H1 (cell line): ENCODE measurements at regions not wholly inside any gene's neighbourhood (a gene's known extent, or its start where the extent isn't known, plus 50 kb on each side); places are given as distances from the start of the nearest gene placed in this dataset.

Experiments used
- ASH2L ChIP-seq: fragments of 200-600, 300-600 bp; sonication (generic); IDR thresholded peaks from one replicate; pipeline ENCODE4 v1.7.1; 2017; ENCODE audit warnings: low read length
- ATF3 ChIP-seq: IDR thresholded peaks from 2 replicates; pipeline ENCODE4 v1.6.1; 2011; ENCODE audit warnings: low read depth, mild to moderate bottlenecking, low read length; ENCODE audit not compliant: insufficient read depth
- CHD7 ChIP-seq: fragments of 300-600 bp; sonication (generic); IDR thresholded peaks from 2 replicates; pipeline ENCODE4 v1.7.1; 2012; ENCODE audit warnings: low read length, moderate library complexity, mild to moderate bottlenecking, inconsistent platforms; ENCODE audit not compliant: insufficient replicate concordance
- CREB1 ChIP-seq: IDR thresholded peaks from 2 replicates; pipeline ENCODE4 v1.6.1; 2012; ENCODE audit warnings: inconsistent platforms
- E2F6 ChIP-seq: IDR thresholded peaks from 2 replicates; pipeline ENCODE4 v1.6.1; 2012; ENCODE audit warnings: inconsistent platforms
- HDAC2 ChIP-seq, 2 experiments: fragments of 300-600 bp in 1 of 2; sonication (generic) in 1 of 2; IDR thresholded peaks; 2 replicates each; pipeline ENCODE4 v1.6.1; 2011 to 2012; ENCODE audit warnings: low read depth in 2 of 2, low read length in 2 of 2, mild to moderate bottlenecking in 2 of 2, moderate library complexity in 2 of 2, borderline replicate concordance in 1 of 2, inconsistent platforms in 1 of 2
- KDM1A ChIP-seq: fragments of 200-600, 300-600 bp; sonication (generic); IDR thresholded peaks from 2 replicates; pipeline ENCODE4 v1.7.1; 2016; ENCODE audit warnings: mild to moderate bottlenecking, low read length, borderline replicate concordance
- SAP30 ChIP-seq: fragments of 300-600 bp; sonication (generic); IDR thresholded peaks from 2 replicates; pipeline ENCODE4 v1.7.1; 2012; ENCODE audit warnings: low read length, moderate library complexity, mild to moderate bottlenecking, inconsistent platforms; ENCODE audit not compliant: insufficient read depth, insufficient replicate concordance
- SP2 ChIP-seq: IDR thresholded peaks from 2 replicates; pipeline ENCODE4 v1.6.1; 2012; ENCODE audit warnings: mild to moderate bottlenecking, low read length, inconsistent platforms
- ZNF274 ChIP-seq: IDR thresholded peaks from 2 replicates; pipeline ENCODE4 v1.7.0; 2012; ENCODE audit warnings: low read length, borderline replicate concordance; ENCODE audit errors: extremely low read depth

GRCh38 chr11:127804747-127805400 lies 782.5 kb downstream of the ETS1 start (continued):
- TF ChIP-seq CHD7 (no peak), SP2 (no peak), HDAC2 (IDR thresholded peaks at IDR 0.05; ENCODE audit: borderline replicate concordance in 1 of 2, low read depth in 2 of 2, low read length in 2 of 2) (no peak), KDM1A (no peak), E2F6 (no peak), SAP30 (no peak), ZNF274 (no peak), ATF3 (no peak), ASH2L (no peak), CREB1 (no peak)
